ENCODE measurements at regions not wholly inside any gene's neighbourhood (a gene's known extent, or its start where the extent isn't known, plus 50 kb on each side); places are given as distances from the start of the nearest gene placed in this dataset.
"Not testable (repeated sequence)": the region's sequence is repeated elsewhere in the genome, so short reads cannot be mapped to it uniquely, and the experiment has no call there.

GRCh38 chr2:224650815-224651439 is 65.2 kb downstream of the CCDC195 start:
- DNase-seq (ENCODE audit: low read depth in 1 of 2, low spot score in 1 of 2) = peak in 1 of 2 experiments; percentile 29
- TF ChIP-seq SPI1 (IDR thresholded peaks at IDR 0.05; ENCODE audit: borderline replicate concordance, low read depth) (no peak), REST (IDR thresholded peaks at IDR 0.05; ENCODE audit: insufficient replicate concordance, low read depth) (no peak), CTCF (IDR thresholded peaks at IDR 0.05; ENCODE audit: insufficient read depth, low read length) (peak; percentile 61), GABPA (IDR thresholded peaks at IDR 0.05; ENCODE audit: low read depth) (no peak), POLR2AphosphoS5 (IDR thresholded peaks at IDR 0.05; ENCODE audit: low read depth) (no peak)
- no peak overlapping the region for H3K27ac ChIP-seq (replicated peaks)
- H3K4me3 ChIP-seq (replicated peaks; ENCODE audit: insufficient read depth, low read length) = no peak overlapping the region
- H3K27me3 ChIP-seq (ENCODE audit: insufficient read depth, poor library complexity, severe bottlenecking) = no peaks in the 10 kb centered on the region

- H3K27me3 ChIP-seq (ENCODE audit: insufficient read depth, poor library complexity, severe bottlenecking); H3K4me3 ChIP-seq (replicated peaks; ENCODE audit: insufficient read depth, low read length): not testable (repeated sequence)
Measured at GRCh38 chr2:224647684-224648083, 62.5 kb upstream of the CUL3 start.

GRCh38 chr2:224646242-224646846 is 61.2 kb upstream of the CUL3 start:
- peak; percentile 49 for TF ChIP-seq CTCF (IDR thresholded peaks at IDR 0.05; ENCODE audit: insufficient read depth, low read length)
- no peak for TF ChIP-seq GABPA (IDR thresholded peaks at IDR 0.05; ENCODE audit: low read depth)
- Histone ChIP-seq H3K4me3 (replicated peaks; ENCODE audit: insufficient read depth, low read length) (no peak overlapping the region), H3K27ac (replicated peaks) (no peak overlapping the region), H3K27me3 (ENCODE audit: insufficient read depth, poor library complexity, severe bottlenecking) (no peaks in the 10 kb centered on the region)
- peak in 1 of 2 experiments; percentile 20 for DNase-seq (ENCODE audit: low read depth in 1 of 2, low spot score in 1 of 2)

More at GRCh38 chr2:224647684-224648083, 62.5 kb upstream of the CUL3 start:
- not testable (repeated sequence) for DNase-seq (ENCODE audit: low read depth in 1 of 2, low spot score in 1 of 2); H3K27ac ChIP-seq (replicated peaks)

GRCh38 chr2:224645722-224646121 is 60.6 kb upstream of the CUL3 start:
- no peak overlapping the region for H3K27ac ChIP-seq (replicated peaks)
- TF ChIP-seq SPI1 (IDR thresholded peaks at IDR 0.05; ENCODE audit: borderline replicate concordance, low read depth) (no peak), POLR2AphosphoS5 (IDR thresholded peaks at IDR 0.05; ENCODE audit: low read depth) (no peak), GABPA (IDR thresholded peaks at IDR 0.05; ENCODE audit: low read depth) (no peak), CTCF (IDR thresholded peaks at IDR 0.05; ENCODE audit: insufficient read depth, low read length) (no peak), REST (IDR thresholded peaks at IDR 0.05; ENCODE audit: insufficient replicate concordance, low read depth) (no peak)
- no peak overlapping the region for H3K4me3 ChIP-seq (replicated peaks; ENCODE audit: insufficient read depth, low read length)
- no peak for DNase-seq (ENCODE audit: low read depth in 1 of 2, low spot score in 1 of 2)
- no peaks in the 10 kb centered on the region for H3K27me3 ChIP-seq (ENCODE audit: insufficient read depth, poor library complexity, severe bottlenecking)
